Karpas-422 (cell line): ENCODE measurements at regions not wholly inside any gene's neighbourhood (a gene's known extent, or its start where the extent isn't known, plus 50 kb on each side); places are given as distances from the start of the nearest gene placed in this dataset.

ENCODE experiments used
- DNase-seq: peaks from one replicate; pipeline ENCODE4 v3.0.0-alpha.2; 2015
- H2AFZ ChIP-seq: fragments of 200-600 bp; sonication (generic); 2 replicates; pipeline ENCODE4 v1.6.1; 2014; ENCODE audit warnings: antibody characterized with exemption, low read length, mixed read lengths
- H3K27ac ChIP-seq: fragments of 200-600 bp; sonication (generic); 2 replicates; pipeline ENCODE4 v1.5.1; 2014; ENCODE audit warnings: mild to moderate bottlenecking, low read length, moderate library complexity
- H3K27me3 ChIP-seq: fragments of 200-600 bp; sonication (generic); 2 replicates; pipeline ENCODE4 v1.6.1; 2014; ENCODE audit warnings: low read length, mixed read lengths
- H3K36me3 ChIP-seq: fragments of 200-600 bp; sonication (generic); 2 replicates; pipeline ENCODE4 v1.6.1; 2014; ENCODE audit warnings: low read length, mixed read lengths; ENCODE audit not compliant: insufficient read depth
- H3K4me1 ChIP-seq: fragments of 200-600 bp; sonication (generic); 2 replicates; pipeline ENCODE4 v1.6.1; 2014; ENCODE audit warnings: mild to moderate bottlenecking, low read length, mixed read lengths
- H3K4me2 ChIP-seq: fragments of 200-600 bp; sonication (generic); 2 replicates; pipeline ENCODE4 v1.6.1; 2014; ENCODE audit warnings: low read length, low read depth, mild to moderate bottlenecking; ENCODE audit not compliant: poor library complexity, severe bottlenecking
- H3K4me3 ChIP-seq: fragments of 200-600 bp; sonication (generic); 2 replicates; pipeline ENCODE4 v1.5.1; 2014; ENCODE audit warnings: mild to moderate bottlenecking, antibody characterized with exemption, low read length, mixed read lengths
- H3K79me2 ChIP-seq: fragments of 200-600 bp; sonication (generic); 2 replicates; pipeline ENCODE4 v1.6.1; 2014; ENCODE audit warnings: mild to moderate bottlenecking, low read length, mixed read lengths
- H3K9ac ChIP-seq: fragments of 200-600 bp; sonication (generic); 2 replicates; pipeline ENCODE4 v1.6.0; 2014; ENCODE audit warnings: low read length
- H3K9me2 ChIP-seq: fragments of 200-600 bp; sonication (generic), shearing (Covaris generic); replicated peaks from 2 replicates; pipeline ENCODE4 v1.6.0; 2014; ENCODE audit warnings: mild to moderate bottlenecking, low read length, moderate library complexity; ENCODE audit not compliant: insufficient read depth
- H3K9me3 ChIP-seq: fragments of 300-700, 200-600 bp; sonication (generic); 2 replicates; pipeline ENCODE4 v1.6.1; 2014; ENCODE audit warnings: low read length, mixed read lengths
- H4K20me1 ChIP-seq: fragments of 200-600 bp; sonication (generic); 2 replicates; pipeline ENCODE4 v1.6.1; 2014; ENCODE audit warnings: mild to moderate bottlenecking, antibody characterized with exemption, low read length, low read depth; ENCODE audit not compliant: insufficient read depth

- H2AFZ ChIP-seq = no peak overlapping the region
- H3K79me2 ChIP-seq = no peaks in the 10 kb centered on the region
- H3K4me3 ChIP-seq = no peak overlapping the region
- DNase-seq = no peak
- H3K9me2 ChIP-seq = no peaks in the 10 kb centered on the region
- no peaks in the 10 kb centered on the region for H3K4me1 ChIP-seq
- no peak overlapping the region for H3K9ac ChIP-seq
- no peaks in the 10 kb centered on the region for H3K9me3 ChIP-seq
- H4K20me1 ChIP-seq = no peaks in the 10 kb centered on the region
- no peaks in the 10 kb centered on the region for H3K36me3 ChIP-seq
- H3K4me2 ChIP-seq = no peak overlapping the region
- no peak overlapping the region for H3K27ac ChIP-seq
- H3K27me3 ChIP-seq = no peaks in the 10 kb centered on the region
Observed at GRCh38 chr4:133775469-133775868, 426.1 kb downstream of the PABPC4L start.

- no peak for DNase-seq
- Histone ChIP-seq H2AFZ (no peak overlapping the region), H3K9ac (no peak overlapping the region), H3K9me3 (no peaks in the 10 kb centered on the region), H3K27ac (no peak overlapping the region), H3K36me3 (no peaks in the 10 kb centered on the region), H3K79me2 (no peaks in the 10 kb centered on the region), H3K27me3 (no peaks in the 10 kb centered on the region), H3K9me2 (no peaks in the 10 kb centered on the region), H4K20me1 (no peaks in the 10 kb centered on the region), H3K4me3 (no peak overlapping the region), H3K4me2 (no peak overlapping the region), H3K4me1 (no peaks in the 10 kb centered on the region)
Observed at GRCh38 chr4:133759428-133759827, 442.2 kb downstream of the PABPC4L start.

- Histone ChIP-seq H3K27ac (no peak overlapping the region), H3K27me3 (no peaks in the 10 kb centered on the region), H3K4me1 (no peaks in the 10 kb centered on the region), H3K9me2 (no peaks in the 10 kb centered on the region), H3K36me3 (no peaks in the 10 kb centered on the region), H3K79me2 (no peaks in the 10 kb centered on the region), H2AFZ (no peak overlapping the region), H3K9me3 (no peaks in the 10 kb centered on the region; the same call in 1 of the 2 replicates), H3K9ac (no peak overlapping the region), H4K20me1 (no peaks in the 10 kb centered on the region), H3K4me3 (no peak overlapping the region), H3K4me2 (no peak overlapping the region)
- no peak for DNase-seq
Observed at GRCh38 chr4:133741766-133742165, 459.8 kb downstream of the PABPC4L start.

GRCh38 chr4:133720001-133720400 is 481.6 kb downstream of the PABPC4L start:
- H3K27ac ChIP-seq = no peak overlapping the region
- no peaks in the 10 kb centered on the region for H3K27me3 ChIP-seq
- H3K4me2 ChIP-seq = no peak overlapping the region
- H2AFZ ChIP-seq = no peak overlapping the region
- H3K9me3 ChIP-seq = peaks cover 3% of the 10 kb centered on the region; the same call in 1 of the 2 replicates
- no peak overlapping the region for H3K9ac ChIP-seq
- no peaks in the 10 kb centered on the region for H3K4me1 ChIP-seq
- no peaks in the 10 kb centered on the region for H4K20me1 ChIP-seq
- H3K9me2 ChIP-seq = no peaks in the 10 kb centered on the region
- H3K79me2 ChIP-seq = no peaks in the 10 kb centered on the region
- no peaks in the 10 kb centered on the region for H3K36me3 ChIP-seq
- no peak overlapping the region for H3K4me3 ChIP-seq
- no peak for DNase-seq

GRCh38 chr4:133719098-133719497 is 482.5 kb downstream of the PABPC4L start:
- Histone ChIP-seq H3K9ac (no peak overlapping the region), H3K4me2 (no peak overlapping the region), H3K9me2 (no peaks in the 10 kb centered on the region), H3K4me3 (no peak overlapping the region), H3K79me2 (no peaks in the 10 kb centered on the region), H3K27ac (no peak overlapping the region), H3K9me3 (peaks cover 3% of the 10 kb centered on the region; the same call in 1 of the 2 replicates), H3K27me3 (no peaks in the 10 kb centered on the region), H3K36me3 (no peaks in the 10 kb centered on the region), H4K20me1 (no peaks in the 10 kb centered on the region), H2AFZ (no peak overlapping the region), H3K4me1 (no peaks in the 10 kb centered on the region)
- DNase-seq = no peak

DNA sequence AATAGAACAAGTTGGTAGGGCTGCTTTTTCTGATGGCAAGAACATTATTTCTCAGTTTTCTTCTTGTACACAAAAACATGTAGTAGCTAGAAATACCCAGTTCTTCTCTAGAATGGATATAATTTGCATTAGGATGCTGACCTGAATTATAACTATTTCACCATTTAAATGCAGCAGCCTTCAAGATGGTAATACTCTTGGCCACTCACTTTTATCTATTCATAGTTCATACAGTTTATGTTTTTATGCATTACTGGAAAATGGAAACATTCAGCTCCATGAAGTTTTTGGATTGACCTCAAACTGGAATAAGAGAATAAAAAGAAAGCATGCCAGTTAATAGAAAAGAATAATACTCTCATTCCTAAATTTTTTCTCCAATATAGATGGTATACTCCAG is 487.4 kb downstream of the PABPC4L start:
- Histone ChIP-seq H3K27ac (no peak overlapping the region), H3K79me2 (no peaks in the 10 kb centered on the region), H3K27me3 (no peaks in the 10 kb centered on the region), H3K36me3 (no peaks in the 10 kb centered on the region), H3K9me3 (no peaks in the 10 kb centered on the region), H4K20me1 (no peaks in the 10 kb centered on the region), H2AFZ (no peak overlapping the region), H3K4me2 (no peak overlapping the region), H3K4me1 (no peaks in the 10 kb centered on the region), H3K9me2 (no peaks in the 10 kb centered on the region), H3K9ac (no peak overlapping the region), H3K4me3 (no peak overlapping the region)
- DNase-seq = no peak

GRCh38 chr4:133713340-133713739 is 488.2 kb downstream of the PABPC4L start:
- H3K79me2 ChIP-seq = no peaks in the 10 kb centered on the region
- no peaks in the 10 kb centered on the region for H3K36me3 ChIP-seq
- no peak overlapping the region for H3K9ac ChIP-seq
- H4K20me1 ChIP-seq = no peaks in the 10 kb centered on the region
- no peak for DNase-seq
- H3K27ac ChIP-seq = no peak overlapping the region
- H3K4me3 ChIP-seq = no peak overlapping the region
- no peaks in the 10 kb centered on the region for H3K4me1 ChIP-seq
- peak overlapping the region; percentile 30; the same call in 1 of the 2 replicates for H2AFZ ChIP-seq
- H3K9me2 ChIP-seq = no peaks in the 10 kb centered on the region
- H3K27me3 ChIP-seq = no peaks in the 10 kb centered on the region
- no peak overlapping the region for H3K4me2 ChIP-seq
- H3K9me3 ChIP-seq = no peaks in the 10 kb centered on the region

DNA sequence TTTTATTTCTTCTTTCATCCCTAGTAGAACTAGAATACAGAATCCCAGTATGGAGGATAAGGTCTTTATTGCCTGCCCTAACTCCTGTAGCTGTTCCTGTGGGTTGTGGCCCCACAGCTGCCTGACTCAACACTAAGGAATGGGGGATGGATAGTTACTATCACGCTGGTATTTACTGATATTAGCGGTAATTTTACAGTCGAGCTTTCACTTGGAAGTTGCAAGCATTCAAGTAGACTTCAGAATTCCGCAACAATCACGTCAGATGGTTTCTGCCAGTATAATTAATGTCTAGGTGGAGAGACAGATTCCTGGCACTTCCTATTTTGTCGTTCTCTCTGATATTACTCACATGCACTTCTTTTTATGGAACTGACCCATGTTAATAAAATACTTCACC is 489.8 kb downstream of the PABPC4L start:
- no peak overlapping the region for H3K9ac ChIP-seq
- no peaks in the 10 kb centered on the region for H3K36me3 ChIP-seq
- no peaks in the 10 kb centered on the region for H4K20me1 ChIP-seq
- H3K79me2 ChIP-seq = no peaks in the 10 kb centered on the region
- no peak overlapping the region for H3K27ac ChIP-seq
- H3K4me3 ChIP-seq = no peak overlapping the region
- DNase-seq = no peak
- H3K4me2 ChIP-seq = no peak overlapping the region
- 0 out of 2 replicates have a peak overlapping the region, but pooled peaks have one; percentile 55 for H2AFZ ChIP-seq
- H3K9me2 ChIP-seq = no peaks in the 10 kb centered on the region
- no peaks in the 10 kb centered on the region for H3K27me3 ChIP-seq
- H3K9me3 ChIP-seq = peaks cover 3% of the 10 kb centered on the region; the same call in 1 of the 2 replicates
- no peaks in the 10 kb centered on the region for H3K4me1 ChIP-seq

DNA sequence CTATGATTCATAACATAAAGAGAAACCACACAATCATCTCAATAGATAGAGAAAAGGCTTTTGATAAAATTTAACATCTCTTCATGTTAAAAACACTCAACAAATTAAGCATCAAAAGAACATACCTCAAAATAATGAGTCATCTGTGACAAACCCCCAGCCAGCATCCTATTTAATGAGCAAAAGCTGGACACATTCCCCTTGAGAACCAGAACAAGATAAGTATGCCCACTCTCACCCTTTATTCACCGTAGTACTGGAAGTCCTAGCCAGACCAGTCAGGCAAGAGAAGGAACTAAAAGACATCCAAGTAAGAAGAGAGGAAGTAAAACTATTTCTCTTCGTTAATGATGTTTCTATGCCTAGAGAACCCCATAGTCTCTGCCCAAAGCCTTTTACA is 507.2 kb downstream of the PABPC4L start:
- Histone ChIP-seq H4K20me1 (no peaks in the 10 kb centered on the region), H3K79me2 (no peaks in the 10 kb centered on the region), H3K36me3 (no peaks in the 10 kb centered on the region), H3K4me2 (no peak overlapping the region), H3K9me2 (no peaks in the 10 kb centered on the region), H2AFZ (no peak overlapping the region; the same call in 1 of the 2 replicates), H3K4me1 (no peaks in the 10 kb centered on the region), H3K27me3 (no peaks in the 10 kb centered on the region), H3K9ac (no peak overlapping the region), H3K27ac (no peak overlapping the region), H3K9me3 (peaks cover 7% of the 10 kb centered on the region; the same call in 1 of the 2 replicates), H3K4me3 (no peak overlapping the region)
- DNase-seq = no peak
